Fibroblast of lung (primary cell): ENCODE measurements at regions not wholly inside any gene's neighbourhood (a gene's known extent, or its start where the extent isn't known, plus 50 kb on each side); places are given as distances from the start of the nearest gene placed in this dataset.

Experiments
- EZH2 ChIP-seq: IDR thresholded peaks from 2 replicates; pipeline ENCODE4 v1.5.1; 2012; ENCODE audit warnings: low read length, control low read depth, mild to moderate bottlenecking; ENCODE audit errors: missing control alignments
- TF ChIP-seq, protein P1 (sequence below), 2 donors: IDR thresholded peaks in 1 of 2; conservative IDR thresholded peaks in 1 of 2; 1 replicate in 1 of 2; 2 replicates in 1 of 2; pipeline ENCODE4 v1.5.1; 2011 to 2012; ENCODE audit warnings: low read length in 2 of 2, control low read depth in 1 of 2, inconsistent platforms in 1 of 2, low read depth in 1 of 2, mild to moderate bottlenecking in 1 of 2

DNA sequence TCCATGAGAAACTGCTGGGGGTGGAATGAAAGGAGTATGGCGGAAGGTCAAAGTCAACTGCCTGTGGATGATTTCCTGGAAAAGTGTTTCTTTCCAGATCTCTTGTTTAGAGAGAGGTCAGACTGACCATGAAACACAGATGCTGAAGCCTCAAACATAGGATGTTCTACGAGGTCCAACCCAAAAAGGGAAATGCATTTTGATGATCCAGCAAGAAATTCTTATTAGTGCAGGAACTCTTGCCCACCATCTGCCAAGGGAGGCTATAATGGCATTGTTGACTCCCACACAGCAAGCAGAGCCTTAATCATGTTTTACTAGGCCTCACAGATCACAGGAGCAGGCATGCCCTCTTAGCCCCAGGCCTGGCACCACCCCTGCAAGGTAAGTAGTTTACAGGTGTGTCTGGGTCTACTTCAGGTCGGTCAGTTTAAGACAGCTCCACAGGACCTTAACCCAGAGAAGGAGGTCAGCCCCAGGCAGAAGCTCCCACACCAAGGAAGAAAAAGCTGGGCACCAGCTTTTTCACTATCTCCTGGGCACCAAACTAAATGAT, 67.6 kb upstream of the CNKSR3 start:
- TF ChIP-seq, protein P1, sequence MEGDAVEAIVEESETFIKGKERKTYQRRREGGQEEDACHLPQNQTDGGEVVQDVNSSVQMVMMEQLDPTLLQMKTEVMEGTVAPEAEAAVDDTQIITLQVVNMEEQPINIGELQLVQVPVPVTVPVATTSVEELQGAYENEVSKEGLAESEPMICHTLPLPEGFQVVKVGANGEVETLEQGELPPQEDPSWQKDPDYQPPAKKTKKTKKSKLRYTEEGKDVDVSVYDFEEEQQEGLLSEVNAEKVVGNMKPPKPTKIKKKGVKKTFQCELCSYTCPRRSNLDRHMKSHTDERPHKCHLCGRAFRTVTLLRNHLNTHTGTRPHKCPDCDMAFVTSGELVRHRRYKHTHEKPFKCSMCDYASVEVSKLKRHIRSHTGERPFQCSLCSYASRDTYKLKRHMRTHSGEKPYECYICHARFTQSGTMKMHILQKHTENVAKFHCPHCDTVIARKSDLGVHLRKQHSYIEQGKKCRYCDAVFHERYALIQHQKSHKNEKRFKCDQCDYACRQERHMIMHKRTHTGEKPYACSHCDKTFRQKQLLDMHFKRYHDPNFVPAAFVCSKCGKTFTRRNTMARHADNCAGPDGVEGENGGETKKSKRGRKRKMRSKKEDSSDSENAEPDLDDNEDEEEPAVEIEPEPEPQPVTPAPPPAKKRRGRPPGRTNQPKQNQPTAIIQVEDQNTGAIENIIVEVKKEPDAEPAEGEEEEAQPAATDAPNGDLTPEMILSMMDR (conservative IDR thresholded peaks at IDR 0.05 in 1 of 2, IDR thresholded peaks at IDR 0.05 in 1 of 2; ENCODE audit: low read depth in 1 of 2, low read length in 2 of 2) = no peak
- no peak for TF ChIP-seq EZH2
